LNCAP (cell line): ENCODE measurements at regions not wholly inside any gene's neighbourhood (a gene's known extent, or its start where the extent isn't known, plus 50 kb on each side); places are given as distances from the start of the nearest gene placed in this dataset.

Source experiments
- TF ChIP-seq, protein P1 (sequence below): fragments of 450-650 bp; IDR thresholded peaks from 2 replicates; pipeline ENCODE4 v1.5.1; 2017; ENCODE audit warnings: mild to moderate bottlenecking

DNA sequence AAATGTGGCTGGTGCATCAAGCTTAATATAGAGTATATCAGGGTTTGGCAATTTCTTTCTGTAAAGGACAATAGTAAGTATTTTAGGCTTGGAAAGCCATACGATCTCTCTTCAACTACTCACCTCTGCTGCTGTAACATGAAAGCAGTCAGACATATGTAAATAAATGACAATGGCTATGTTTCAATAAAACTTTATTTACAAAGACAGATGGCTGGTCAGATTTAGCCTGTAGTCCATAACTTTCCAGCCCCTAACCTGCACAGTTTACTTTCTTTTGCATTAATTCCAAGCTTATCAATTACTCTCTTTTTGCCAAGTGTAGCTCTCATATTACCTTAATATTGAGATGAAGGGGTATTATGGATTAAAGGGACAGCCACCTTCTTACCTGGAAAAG is 83.1 kb downstream of the LRATD1 start:
- TF ChIP-seq, protein P1, sequence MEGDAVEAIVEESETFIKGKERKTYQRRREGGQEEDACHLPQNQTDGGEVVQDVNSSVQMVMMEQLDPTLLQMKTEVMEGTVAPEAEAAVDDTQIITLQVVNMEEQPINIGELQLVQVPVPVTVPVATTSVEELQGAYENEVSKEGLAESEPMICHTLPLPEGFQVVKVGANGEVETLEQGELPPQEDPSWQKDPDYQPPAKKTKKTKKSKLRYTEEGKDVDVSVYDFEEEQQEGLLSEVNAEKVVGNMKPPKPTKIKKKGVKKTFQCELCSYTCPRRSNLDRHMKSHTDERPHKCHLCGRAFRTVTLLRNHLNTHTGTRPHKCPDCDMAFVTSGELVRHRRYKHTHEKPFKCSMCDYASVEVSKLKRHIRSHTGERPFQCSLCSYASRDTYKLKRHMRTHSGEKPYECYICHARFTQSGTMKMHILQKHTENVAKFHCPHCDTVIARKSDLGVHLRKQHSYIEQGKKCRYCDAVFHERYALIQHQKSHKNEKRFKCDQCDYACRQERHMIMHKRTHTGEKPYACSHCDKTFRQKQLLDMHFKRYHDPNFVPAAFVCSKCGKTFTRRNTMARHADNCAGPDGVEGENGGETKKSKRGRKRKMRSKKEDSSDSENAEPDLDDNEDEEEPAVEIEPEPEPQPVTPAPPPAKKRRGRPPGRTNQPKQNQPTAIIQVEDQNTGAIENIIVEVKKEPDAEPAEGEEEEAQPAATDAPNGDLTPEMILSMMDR: no peak

DNA sequence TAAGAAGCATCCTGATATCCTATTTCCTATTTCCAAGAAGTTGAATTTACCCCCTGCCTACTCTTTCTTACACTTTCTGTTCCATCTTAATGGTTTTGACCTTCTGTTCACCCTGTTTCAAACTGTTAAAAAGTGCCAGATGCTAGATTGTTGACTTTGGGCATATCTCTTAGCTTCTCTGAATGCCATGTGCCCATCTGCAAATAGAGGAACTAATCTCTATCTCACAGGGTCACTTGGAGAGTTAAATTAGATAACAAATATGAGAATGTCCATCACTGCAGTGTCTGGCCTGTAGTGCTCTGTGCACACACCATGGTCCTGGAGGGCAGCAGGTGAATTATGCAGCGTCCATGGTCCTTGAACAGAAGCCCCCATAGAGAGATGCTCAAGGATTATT is 83.8 kb downstream of the LRATD1 start:
- TF ChIP-seq, protein P1: no peak

DNA sequence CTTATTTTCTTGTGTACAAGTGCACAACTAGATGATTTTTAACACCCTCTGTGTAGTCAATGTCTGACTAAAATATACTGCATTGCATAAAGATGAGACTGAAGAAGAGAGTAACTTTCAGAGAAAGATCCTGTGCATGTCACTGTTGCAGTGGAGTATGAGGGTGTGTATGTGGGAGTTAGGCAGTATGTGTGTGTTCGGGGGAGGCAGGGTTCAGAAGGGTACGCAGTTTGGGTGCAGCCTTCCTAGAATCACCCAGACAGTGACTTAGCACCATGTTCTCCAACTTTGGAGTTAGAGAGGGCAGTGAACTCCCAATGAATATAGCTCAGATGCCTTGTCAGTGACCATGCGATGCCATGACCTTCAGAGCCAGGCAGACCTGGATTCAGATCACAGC is 84.6 kb downstream of the LRATD1 start:
- TF ChIP-seq, protein P1: no peak

DNA sequence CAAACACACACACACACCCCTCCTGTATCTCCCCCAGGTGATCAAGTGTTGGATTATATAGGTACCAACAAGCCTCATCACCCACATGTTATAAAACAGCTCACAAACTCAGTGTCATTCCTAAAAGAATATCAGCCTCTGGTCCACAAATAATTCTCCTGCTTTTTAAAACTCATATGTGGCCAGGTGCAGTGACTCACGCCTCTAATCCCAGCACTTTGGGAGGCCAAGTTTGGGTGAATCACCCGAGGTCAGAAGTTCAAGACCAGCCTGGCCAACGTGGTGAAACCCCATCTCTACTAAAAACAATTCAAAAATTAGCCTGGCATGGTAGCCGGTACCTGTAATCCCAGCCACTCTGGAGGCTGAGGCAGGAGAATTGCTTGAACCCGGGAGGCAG is 87.8 kb downstream of the LRATD1 start:
- TF ChIP-seq, protein P1: no peak

DNA sequence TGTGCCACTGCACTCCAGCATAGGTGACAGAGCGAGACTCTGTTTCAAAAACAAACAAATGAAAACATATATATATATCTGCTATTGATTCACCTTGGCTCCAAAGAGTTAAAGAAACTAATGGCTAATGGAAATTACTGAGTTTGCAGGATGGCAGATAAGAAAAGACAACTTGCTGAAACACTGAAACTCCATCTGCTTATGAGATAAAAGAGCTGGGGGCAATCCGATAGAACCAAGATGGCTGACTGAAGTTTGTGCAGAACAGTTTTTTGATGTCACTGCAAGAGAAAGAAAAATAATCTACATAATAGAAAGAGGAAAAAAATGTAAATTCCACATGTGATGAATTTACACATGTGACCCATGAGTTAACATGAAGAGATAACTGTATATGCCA is 88.2 kb downstream of the LRATD1 start:
- TF ChIP-seq, protein P1: no peak

DNA sequence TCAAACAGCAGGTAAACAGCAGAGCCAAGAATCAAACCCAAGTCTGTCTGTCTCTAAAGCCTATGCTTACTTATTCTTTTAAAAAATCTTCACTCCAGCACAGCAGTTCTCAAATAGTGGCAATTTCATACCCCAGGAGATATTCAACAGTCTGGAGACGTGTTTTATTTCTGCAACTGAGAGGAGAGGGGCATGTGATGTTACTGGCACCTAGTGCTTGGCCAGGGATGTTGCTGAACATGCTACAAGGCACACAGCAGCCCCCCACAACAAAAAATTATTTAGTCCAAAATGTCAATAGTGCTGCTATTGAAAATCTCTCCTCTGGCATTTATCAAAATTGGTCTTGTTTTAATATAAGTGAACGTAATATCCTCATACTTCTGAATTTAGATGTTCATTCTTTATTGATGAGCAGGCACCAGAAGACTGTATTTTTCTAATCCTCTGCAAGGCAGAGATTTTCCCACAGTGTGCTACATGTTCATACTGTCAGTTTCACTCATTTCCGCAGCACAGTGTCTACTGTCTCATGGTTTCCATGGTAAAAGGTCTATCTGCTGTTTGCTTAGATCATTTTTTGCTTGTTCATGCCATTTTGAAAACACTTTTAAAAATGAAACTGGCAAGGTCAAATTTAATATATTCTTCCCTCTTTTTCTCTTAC is 90.5 kb downstream of the LRATD1 start:
- TF ChIP-seq, protein P1: no peak

DNA sequence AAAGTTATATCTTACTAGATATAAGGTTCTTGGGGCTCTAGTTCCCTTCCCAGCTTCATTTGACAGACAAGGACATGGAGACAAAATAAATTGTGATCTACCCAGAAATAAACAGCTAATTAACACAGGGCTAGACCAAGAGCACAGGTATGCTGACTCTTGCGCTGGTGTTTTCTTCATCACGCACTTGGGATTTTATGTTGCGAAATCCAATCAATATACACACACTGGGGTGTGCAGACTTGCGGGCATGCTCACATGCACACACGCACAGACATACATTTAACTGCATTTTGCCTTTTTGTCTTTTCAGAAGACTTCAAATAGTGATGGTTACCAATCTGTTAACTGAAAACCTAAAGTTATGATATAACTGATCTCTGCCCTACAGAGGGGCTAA is 91.2 kb downstream of the LRATD1 start:
- TF ChIP-seq, protein P1: no peak

DNA sequence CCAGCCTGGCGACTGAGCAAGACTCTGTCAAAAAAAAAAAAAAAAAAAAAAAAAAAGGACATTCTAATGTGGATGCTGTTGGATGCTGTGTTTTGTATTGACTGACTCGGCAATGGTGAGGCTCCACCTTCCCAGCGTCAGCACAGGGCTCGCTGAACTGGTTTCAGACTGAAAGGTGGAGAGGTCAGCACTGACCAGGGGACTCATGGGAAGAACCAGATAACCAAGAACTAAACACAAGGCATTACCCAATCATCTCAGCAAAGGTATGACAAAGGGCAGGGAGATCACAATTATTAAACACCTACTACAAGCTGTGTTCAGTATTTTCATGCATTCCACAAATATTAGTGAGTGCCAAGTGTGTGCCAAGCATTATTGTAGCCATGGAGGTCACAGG is 103.2 kb downstream of the LRATD1 start:
- TF ChIP-seq, protein P1: no peak
